ENCODE measurements at regions not wholly inside any gene's neighbourhood (a gene's known extent, or its start where the extent isn't known, plus 50 kb on each side); places are given as distances from the start of the nearest gene placed in this dataset.

DNA sequence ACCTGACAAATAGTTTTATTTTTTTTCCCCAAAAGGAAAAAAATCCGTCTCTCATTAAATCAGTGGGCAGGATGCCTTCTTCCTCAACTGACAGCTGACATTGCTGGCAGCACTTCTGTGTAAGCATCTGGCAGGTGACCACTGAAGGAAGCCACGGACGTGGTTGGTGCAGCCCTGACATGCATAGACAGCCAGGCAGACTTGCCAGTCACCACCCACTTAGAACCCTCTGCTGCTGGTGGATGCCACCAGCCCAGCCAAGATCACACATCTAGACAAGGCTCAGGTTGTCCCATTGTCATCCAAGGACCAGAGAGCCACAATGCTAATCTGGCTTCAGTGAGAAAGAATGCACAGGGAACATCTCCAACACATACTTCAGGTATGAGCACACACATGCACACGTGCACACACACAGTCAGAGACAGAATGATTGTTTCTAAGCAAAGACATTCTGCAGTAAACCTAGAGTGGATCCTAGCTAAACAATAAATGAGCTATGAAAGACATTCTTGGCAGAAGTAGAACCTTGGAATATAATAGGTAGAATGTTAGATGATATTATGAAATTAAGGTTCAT is 49.8 kb upstream of the BMAL1 start:
- TF ChIP-seq, protein P1, sequence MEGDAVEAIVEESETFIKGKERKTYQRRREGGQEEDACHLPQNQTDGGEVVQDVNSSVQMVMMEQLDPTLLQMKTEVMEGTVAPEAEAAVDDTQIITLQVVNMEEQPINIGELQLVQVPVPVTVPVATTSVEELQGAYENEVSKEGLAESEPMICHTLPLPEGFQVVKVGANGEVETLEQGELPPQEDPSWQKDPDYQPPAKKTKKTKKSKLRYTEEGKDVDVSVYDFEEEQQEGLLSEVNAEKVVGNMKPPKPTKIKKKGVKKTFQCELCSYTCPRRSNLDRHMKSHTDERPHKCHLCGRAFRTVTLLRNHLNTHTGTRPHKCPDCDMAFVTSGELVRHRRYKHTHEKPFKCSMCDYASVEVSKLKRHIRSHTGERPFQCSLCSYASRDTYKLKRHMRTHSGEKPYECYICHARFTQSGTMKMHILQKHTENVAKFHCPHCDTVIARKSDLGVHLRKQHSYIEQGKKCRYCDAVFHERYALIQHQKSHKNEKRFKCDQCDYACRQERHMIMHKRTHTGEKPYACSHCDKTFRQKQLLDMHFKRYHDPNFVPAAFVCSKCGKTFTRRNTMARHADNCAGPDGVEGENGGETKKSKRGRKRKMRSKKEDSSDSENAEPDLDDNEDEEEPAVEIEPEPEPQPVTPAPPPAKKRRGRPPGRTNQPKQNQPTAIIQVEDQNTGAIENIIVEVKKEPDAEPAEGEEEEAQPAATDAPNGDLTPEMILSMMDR (IDR thresholded peaks at IDR 0.05; ENCODE audit: low read depth, low read length), result no peak
- TF ChIP-seq POLR2A (IDR thresholded peaks at IDR 0.05; ENCODE audit: extremely low read depth, insufficient read length) (no peak), MYC (IDR thresholded peaks at IDR 0.05; ENCODE audit: low read depth, low read length) (no peak)
- TF ChIP-seq, protein P2, sequence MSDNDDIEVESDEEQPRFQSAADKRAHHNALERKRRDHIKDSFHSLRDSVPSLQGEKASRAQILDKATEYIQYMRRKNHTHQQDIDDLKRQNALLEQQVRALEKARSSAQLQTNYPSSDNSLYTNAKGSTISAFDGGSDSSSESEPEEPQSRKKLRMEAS (IDR thresholded peaks at IDR 0.05; ENCODE audit: low read depth, low read length), result no peak
